Right atrium auricular region (tissue), 2 donors: ENCODE measurements at regions not wholly inside any gene's neighbourhood (a gene's known extent, or its start where the extent isn't known, plus 50 kb on each side); places are given as distances from the start of the nearest gene placed in this dataset.

Source experiments
- DNase-seq: peaks from one replicate; pipeline ENCODE4 v3.0.0-alpha.2; 2019; ENCODE audit warnings: low spot score
- H3K27ac ChIP-seq, 2 donors: fragments of 200-600 bp; sonication (generic); 1 replicate in 1 of 2; 2 replicates in 1 of 2; pipeline ENCODE4 v1.5.1; 2016 to 2019
- H3K27me3 ChIP-seq, 2 donors: fragments of 200-600 bp; sonication (generic); one replicate each; pipeline versions ENCODE4 v1.5.1 to v1.6.0; 2017 to 2019
- H3K36me3 ChIP-seq: fragments of 200-600 bp; sonication (generic); one replicate; pipeline ENCODE4 v1.5.1; 2016
- H3K4me1 ChIP-seq, 2 donors: fragments of 200-600 bp; sonication (generic); one replicate each; pipeline versions ENCODE4 v1.5.1 to v1.6.0; 2017 to 2019
- H3K4me3 ChIP-seq, 2 donors: fragments of 200-600 bp; sonication (generic); 1 replicate in 1 of 2; 2 replicates in 1 of 2; pipeline ENCODE4 v1.5.1; 2017 to 2019; ENCODE audit warnings: mild to moderate bottlenecking in 1 of 2, moderate library complexity in 1 of 2
- H3K9me3 ChIP-seq, 2 donors: fragments of 200-600 bp; sonication (generic); one replicate each; pipeline ENCODE4 v1.5.1; 2019
- TF ChIP-seq, protein P1 (sequence below), 2 donors: fragments of 200-600 bp; sonication (generic); IDR thresholded peaks; one replicate each; pipeline ENCODE4 v1.5.1; 2019; ENCODE audit warnings: antibody characterized with exemption in 2 of 2

DNA sequence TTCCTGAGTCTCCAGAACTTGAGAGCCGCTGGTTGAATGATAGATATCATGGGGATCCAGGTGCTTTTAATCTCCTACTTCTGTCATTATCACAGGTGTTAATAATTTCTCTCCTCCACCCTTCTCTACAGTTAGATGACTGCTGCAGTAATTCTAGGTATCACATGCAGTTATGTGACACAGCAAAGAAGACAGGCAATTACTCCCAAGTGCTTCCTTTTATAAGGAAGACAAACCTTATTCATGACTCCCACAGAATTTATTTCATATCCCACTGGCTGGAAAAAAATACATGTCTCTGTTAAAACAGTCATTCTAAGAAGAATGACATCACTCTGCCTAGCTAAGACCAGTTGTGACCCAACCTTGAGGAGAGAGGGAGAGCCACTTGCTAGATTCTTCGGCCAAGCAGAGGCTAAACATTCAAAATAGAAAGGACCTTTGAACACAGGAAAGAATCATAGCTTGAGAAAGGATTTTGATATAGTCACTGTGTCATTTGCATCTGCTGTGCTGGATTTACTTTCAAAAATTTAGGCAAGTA is 500.6 kb downstream of the SI start:
- Histone ChIP-seq H3K4me1 (no peaks in the 10 kb centered on the region), H3K36me3 (no peaks in the 10 kb centered on the region), H3K27ac (no peak overlapping the region), H3K4me3 (no peak overlapping the region), H3K27me3 (no peaks in the 10 kb centered on the region), H3K9me3 (no peaks in the 10 kb centered on the region)
- TF ChIP-seq, protein P1, sequence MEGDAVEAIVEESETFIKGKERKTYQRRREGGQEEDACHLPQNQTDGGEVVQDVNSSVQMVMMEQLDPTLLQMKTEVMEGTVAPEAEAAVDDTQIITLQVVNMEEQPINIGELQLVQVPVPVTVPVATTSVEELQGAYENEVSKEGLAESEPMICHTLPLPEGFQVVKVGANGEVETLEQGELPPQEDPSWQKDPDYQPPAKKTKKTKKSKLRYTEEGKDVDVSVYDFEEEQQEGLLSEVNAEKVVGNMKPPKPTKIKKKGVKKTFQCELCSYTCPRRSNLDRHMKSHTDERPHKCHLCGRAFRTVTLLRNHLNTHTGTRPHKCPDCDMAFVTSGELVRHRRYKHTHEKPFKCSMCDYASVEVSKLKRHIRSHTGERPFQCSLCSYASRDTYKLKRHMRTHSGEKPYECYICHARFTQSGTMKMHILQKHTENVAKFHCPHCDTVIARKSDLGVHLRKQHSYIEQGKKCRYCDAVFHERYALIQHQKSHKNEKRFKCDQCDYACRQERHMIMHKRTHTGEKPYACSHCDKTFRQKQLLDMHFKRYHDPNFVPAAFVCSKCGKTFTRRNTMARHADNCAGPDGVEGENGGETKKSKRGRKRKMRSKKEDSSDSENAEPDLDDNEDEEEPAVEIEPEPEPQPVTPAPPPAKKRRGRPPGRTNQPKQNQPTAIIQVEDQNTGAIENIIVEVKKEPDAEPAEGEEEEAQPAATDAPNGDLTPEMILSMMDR (IDR thresholded peaks at IDR 0.05), result no peak
- DNase-seq, result no peak

GRCh38 chr3:164572436-164572835 is 505.9 kb downstream of the SI start:
- Histone ChIP-seq H3K27ac (no peak overlapping the region), H3K36me3 (no peaks in the 10 kb centered on the region), H3K4me1 (no peaks in the 10 kb centered on the region), H3K4me3 (no peak overlapping the region), H3K9me3 (no peaks in the 10 kb centered on the region), H3K27me3 (no peaks in the 10 kb centered on the region)
- no peak for DNase-seq
- TF ChIP-seq, protein P1 (IDR thresholded peaks at IDR 0.05), result no peak

GRCh38 chr3:164550857-164551256 is 527.4 kb downstream of the SI start:
- DNase-seq, result no peak
- H3K27me3 ChIP-seq, result no peaks in the 10 kb centered on the region
- TF ChIP-seq, protein P1 (IDR thresholded peaks at IDR 0.05), result no peak
- H3K4me3 ChIP-seq, result no peak overlapping the region
- H3K9me3 ChIP-seq, result no peaks in the 10 kb centered on the region
- no peak overlapping the region for H3K27ac ChIP-seq
- no peaks in the 10 kb centered on the region for H3K4me1 ChIP-seq
- no peaks in the 10 kb centered on the region for H3K36me3 ChIP-seq

DNA sequence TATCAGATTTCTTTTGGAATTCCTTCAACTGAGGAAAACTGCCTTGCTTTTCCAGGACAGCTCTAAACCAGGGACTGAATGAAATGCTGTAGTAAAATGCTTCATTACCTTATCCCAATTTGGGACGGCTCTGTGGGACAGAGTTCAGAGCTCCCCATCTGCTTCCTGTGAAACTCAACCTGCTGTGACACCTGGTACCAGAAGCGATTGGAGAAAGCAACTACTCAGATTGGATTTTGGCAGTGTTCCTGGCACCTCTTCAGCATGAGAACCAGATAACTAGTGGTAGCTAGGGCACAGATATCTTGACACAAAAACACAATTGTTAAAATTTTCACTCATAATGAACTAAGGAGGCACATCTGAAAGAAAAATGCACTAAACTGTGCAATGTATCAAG is 539.1 kb downstream of the SI start:
- no peak for DNase-seq
- Histone ChIP-seq H3K4me1 (no peaks in the 10 kb centered on the region), H3K27ac (no peak overlapping the region), H3K27me3 (no peaks in the 10 kb centered on the region), H3K4me3 (no peak overlapping the region), H3K36me3 (no peaks in the 10 kb centered on the region), H3K9me3 (no peaks in the 10 kb centered on the region)
- TF ChIP-seq, protein P1 (IDR thresholded peaks at IDR 0.05), result no peak

DNA sequence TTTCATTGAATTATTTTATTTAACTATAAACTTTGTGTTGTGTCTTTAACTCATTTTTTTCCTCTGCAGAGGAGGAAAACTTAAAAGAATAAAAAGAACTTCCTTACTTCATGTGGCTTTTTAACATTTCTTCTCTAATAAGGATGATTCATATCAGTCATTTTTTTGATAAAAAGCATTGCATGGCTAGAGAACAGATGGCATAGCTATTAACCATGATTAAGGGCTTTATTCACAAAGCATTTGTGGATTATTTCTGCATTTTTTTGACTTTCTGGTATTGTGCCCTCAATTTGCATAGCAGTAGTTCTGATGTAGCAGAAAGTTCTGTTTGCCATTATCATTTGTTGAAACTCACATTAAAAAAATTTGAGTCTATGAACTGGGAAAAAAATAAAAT is 540.8 kb downstream of the SI start:
- H3K4me3 ChIP-seq, result no peak overlapping the region

DNA sequence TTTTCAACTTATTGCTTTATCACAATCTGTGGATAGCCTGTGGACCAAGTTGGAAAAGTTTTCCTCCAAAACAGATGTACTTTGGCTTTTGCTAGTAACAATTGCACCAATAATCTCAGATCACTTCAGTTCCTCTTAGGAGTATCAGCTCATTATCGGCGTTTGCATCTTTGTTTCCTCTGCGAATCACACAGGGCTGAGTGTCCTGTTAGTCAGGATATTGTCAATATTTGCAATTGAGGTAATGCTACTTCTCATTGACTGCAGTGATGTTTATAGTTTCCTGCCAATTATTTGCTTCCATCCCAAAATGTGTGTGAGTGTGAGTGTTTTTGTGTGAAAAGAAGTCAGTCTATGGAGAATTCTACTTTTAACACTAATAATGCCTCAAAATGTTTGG is 545.0 kb downstream of the SI start:
- Histone ChIP-seq H3K27me3 (no peaks in the 10 kb centered on the region), H3K27ac (no peak overlapping the region), H3K4me3 (no peak overlapping the region), H3K36me3 (no peaks in the 10 kb centered on the region), H3K4me1 (no peaks in the 10 kb centered on the region), H3K9me3 (no peaks in the 10 kb centered on the region)
- TF ChIP-seq, protein P1 (IDR thresholded peaks at IDR 0.05), result no peak
- no peak for DNase-seq

More for the DNA sequence above, 540.8 kb downstream of the SI start:
- TF ChIP-seq, protein P1 (IDR thresholded peaks at IDR 0.05), result no peak
- no peaks in the 10 kb centered on the region for H3K9me3 ChIP-seq
- H3K27me3 ChIP-seq, result no peaks in the 10 kb centered on the region
- H3K27ac ChIP-seq, result no peak overlapping the region
- no peaks in the 10 kb centered on the region for H3K4me1 ChIP-seq
- DNase-seq, result no peak
- H3K36me3 ChIP-seq, result no peaks in the 10 kb centered on the region
